Small intestine (tissue), 7 donors: ENCODE measurements at regions not wholly inside any gene's neighbourhood (a gene's known extent, or its start where the extent isn't known, plus 50 kb on each side); places are given as distances from the start of the nearest gene placed in this dataset.

Source experiments
- DNase-seq, 2 donors: peaks; one replicate each; pipeline versions ENCODE4 v3.0.0 to v3.0.0-alpha.2; 2013
- FAIRE-seq: peaks from 2 replicates; lab custom pipeline; 2012; peaks lifted over from hg19 to GRCh38; lab: Jason Lieb, UNC
- H3K27ac ChIP-seq, 3 donors: one replicate each; pipeline ENCODE4 v1.5.1; 2013; ENCODE audit warnings: low read length in 2 of 3, mild to moderate bottlenecking in 2 of 3, control low read depth in 1 of 3, inconsistent platforms in 1 of 3, low read depth in 1 of 3, moderate library complexity in 1 of 3
- H3K27me3 ChIP-seq, 3 donors: one replicate each; pipeline ENCODE4 v1.6.1; 2013; ENCODE audit warnings: low read length in 3 of 3, inconsistent platforms in 1 of 3; ENCODE audit not compliant: control insufficient read depth in 3 of 3, insufficient read depth in 3 of 3
- H3K36me3 ChIP-seq, 3 donors: one replicate each; pipeline ENCODE4 v1.6.1; 2013; ENCODE audit warnings: low read length in 3 of 3, inconsistent platforms in 1 of 3, low read depth in 1 of 3, mild to moderate bottlenecking in 1 of 3, moderate library complexity in 1 of 3; ENCODE audit not compliant: control insufficient read depth in 3 of 3, insufficient read depth in 2 of 3
- H3K4me1 ChIP-seq, 3 donors: one replicate each; pipeline ENCODE4 v1.6.1; 2013; ENCODE audit warnings: low read length in 2 of 3, inconsistent platforms in 1 of 3, low read depth in 1 of 3, mild to moderate bottlenecking in 1 of 3, moderate library complexity in 1 of 3; ENCODE audit not compliant: control insufficient read depth in 3 of 3, insufficient read depth in 2 of 3
- H3K4me3 ChIP-seq, 3 donors: one replicate each; pipeline ENCODE4 v1.5.1; 2013; ENCODE audit warnings: low read length in 3 of 3, control low read depth in 1 of 3, inconsistent platforms in 1 of 3, low read depth in 1 of 3, mild to moderate bottlenecking in 1 of 3, moderate library complexity in 1 of 3
- H3K9me3 ChIP-seq, 2 donors: one replicate each; pipeline ENCODE4 v1.6.1; 2013; ENCODE audit warnings: low read depth in 1 of 2, low read length in 1 of 2; ENCODE audit not compliant: control insufficient read depth in 2 of 2, insufficient read depth in 1 of 2
- WGBS, 3 donors: extraction: QIAGEN DNeasy Blood & Tissue Kit; methylation state at CpG; one replicate each; pipeline ENCODE4 v1.1.7; 2013; 5-methylcytosine and 5-hydroxymethylcytosine counted together
- donor health status: healthy with polysubstance abuse.
- donor health status: control.
- donor health status: control.
- donor health status: Bipolar disorder and iron deficiency.
- donor health status: healthy.

GRCh38 chr7:47196106-47196645, 385.7 kb downstream of the TNS3 start:
- Histone ChIP-seq H3K27me3 (peaks cover 0 to 2% (median 0%) of the 10 kb centered on the region in 3 donors), H3K4me3 (no peak overlapping the region), H3K4me1 (peaks cover 0 to 37% (median 0%) of the 10 kb centered on the region in 3 donors), H3K36me3 (no peaks in the 10 kb centered on the region), H3K27ac (no peak overlapping the region), H3K9me3 (no peaks in the 10 kb centered on the region)
- FAIRE-seq (no peak), DNase-seq (no peak)
- 72 to 84% (median 77%) methylated on average over 3 of the region's 3 CpGs for WGBS, 3 donors

GRCh38 chr7:47195641-47196040, 386.3 kb downstream of the TNS3 start:
- Histone ChIP-seq H3K27ac (no peak overlapping the region), H3K4me1 (peaks cover 0 to 43% (median 0%) of the 10 kb centered on the region in 3 donors), H3K36me3 (no peaks in the 10 kb centered on the region), H3K9me3 (no peaks in the 10 kb centered on the region), H3K27me3 (peaks cover 0 to 2% (median 0%) of the 10 kb centered on the region in 3 donors), H3K4me3 (no peak overlapping the region)
- FAIRE-seq: no peak
- 86 to 99% (median 93%) methylated on average over 6 of the region's 6 CpGs for WGBS, 3 donors
- no peak for DNase-seq

- 58 to 81% (median 63%) methylated on average over 7 of the region's 7 CpGs for WGBS, 3 donors
- no peak for FAIRE-seq
- no peak overlapping the region for H3K4me3 ChIP-seq
- peaks cover 0 to 2% (median 0%) of the 10 kb centered on the region in 3 donors for H3K27me3 ChIP-seq
- DNase-seq: peak; percentile 54 to 59
- peaks cover 0 to 43% (median 0%) of the 10 kb centered on the region in 3 donors for H3K4me1 ChIP-seq
- no peak overlapping the region for H3K27ac ChIP-seq
- H3K9me3 ChIP-seq: no peaks in the 10 kb centered on the region
- H3K36me3 ChIP-seq: no peaks in the 10 kb centered on the region
These were observed 387.3 kb downstream of the TNS3 start for GRCh38 chr7:47194516-47195057.

GRCh38 chr7:47192978-47193377, 388.9 kb downstream of the TNS3 start:
- WGBS, 3 donors: 15 to 62% (median 22%) methylated on average over 4 of the region's 4 CpGs
- no peak for FAIRE-seq
- no peaks in the 10 kb centered on the region for H3K36me3 ChIP-seq
- peaks cover 0 to 43% (median 0%) of the 10 kb centered on the region in 3 donors for H3K4me1 ChIP-seq
- peak; percentile 54 to 62 for DNase-seq
- H3K9me3 ChIP-seq: no peaks in the 10 kb centered on the region
- peak overlapping the region in 1 of 3 donors; percentile 63 for H3K27ac ChIP-seq
- H3K4me3 ChIP-seq: no peak overlapping the region
- H3K27me3 ChIP-seq: peaks cover 0 to 2% (median 0%) of the 10 kb centered on the region in 3 donors

- H3K27ac ChIP-seq: peak overlapping the region; percentile 33 to 63 (median 57)
- DNase-seq: peak; percentile 84 to 95
These were observed 390.0 kb downstream of the TNS3 start for GRCh38 chr7:47191876-47192291.

GRCh38 chr7:47191316-47191715, 390.6 kb downstream of the TNS3 start:
- H3K4me1 ChIP-seq: peaks cover 0 to 37% (median 0%) of the 10 kb centered on the region in 3 donors
- DNase-seq (no peak), FAIRE-seq (no peak)
- no peak overlapping the region for H3K4me3 ChIP-seq
- peak overlapping the region in 1 of 3 donors; percentile 27 for H3K27ac ChIP-seq
- no peaks in the 10 kb centered on the region for H3K36me3 ChIP-seq
- H3K9me3 ChIP-seq: no peaks in the 10 kb centered on the region
- no peaks in the 10 kb centered on the region for H3K27me3 ChIP-seq
- 38 to 83% (median 46%) methylated on average over 2 of the region's 2 CpGs for WGBS, 3 donors

More at GRCh38 chr7:47191876-47192291, 390.0 kb downstream of the TNS3 start:
- no peaks in the 10 kb centered on the region for H3K27me3 ChIP-seq
- FAIRE-seq: no peak
- 25 to 63% (median 27%) methylated on average over 9 of the region's 9 CpGs for WGBS, 3 donors
- H3K4me1 ChIP-seq: peaks cover 0 to 42% (median 0%) of the 10 kb centered on the region in 3 donors
- H3K4me3 ChIP-seq: no peak overlapping the region
- no peaks in the 10 kb centered on the region for H3K9me3 ChIP-seq
- H3K36me3 ChIP-seq: no peaks in the 10 kb centered on the region

- no peak for FAIRE-seq
- WGBS, 3 donors: 76 to 83% (median 78%) methylated on average over 4 of the region's 4 CpGs
These were observed 391.4 kb downstream of the TNS3 start for GRCh38 chr7:47190462-47190861.

GRCh38 chr7:47188653-47189315, 393.1 kb downstream of the TNS3 start:
- H3K27me3 ChIP-seq: no peaks in the 10 kb centered on the region
- DNase-seq (no peak), FAIRE-seq (no peak)
- 72 to 91% (median 74%) methylated on average over 2 of the region's 2 CpGs for WGBS, 3 donors
- no peak overlapping the region for H3K4me3 ChIP-seq
- no peak overlapping the region for H3K27ac ChIP-seq
- H3K9me3 ChIP-seq: no peaks in the 10 kb centered on the region
- H3K36me3 ChIP-seq: no peaks in the 10 kb centered on the region
- H3K4me1 ChIP-seq: peaks cover 0 to 27% (median 0%) of the 10 kb centered on the region in 3 donors

More at GRCh38 chr7:47190462-47190861, 391.4 kb downstream of the TNS3 start:
- Histone ChIP-seq H3K27ac (no peak overlapping the region), H3K9me3 (no peaks in the 10 kb centered on the region), H3K4me3 (no peak overlapping the region), H3K4me1 (peaks cover 0 to 34% (median 0%) of the 10 kb centered on the region in 3 donors), H3K36me3 (no peaks in the 10 kb centered on the region), H3K27me3 (no peaks in the 10 kb centered on the region)
- no peak for DNase-seq
